AG10803 (cell line): ENCODE measurements at regions not wholly inside any gene's neighbourhood (a gene's known extent, or its start where the extent isn't known, plus 50 kb on each side); places are given as distances from the start of the nearest gene placed in this dataset.

Experiments used
- DNase-seq: peaks from one replicate; pipeline ENCODE4 v3.0.0; 2010; ENCODE audit warnings: low read depth
- H3K4me3 ChIP-seq: 2 replicates; pipeline ENCODE4 v1.5.1; 2011; ENCODE audit warnings: mild to moderate bottlenecking, low read length, control low read depth
- TF ChIP-seq, protein P1 (sequence below): conservative IDR thresholded peaks from 2 replicates; pipeline ENCODE4 v1.5.1; 2011; ENCODE audit warnings: mild to moderate bottlenecking, low read length, control low read depth, inconsistent platforms

GRCh38 chr17:77826132-77826873, 132.2 kb upstream of the TNRC6C start:
- TF ChIP-seq, protein P1, sequence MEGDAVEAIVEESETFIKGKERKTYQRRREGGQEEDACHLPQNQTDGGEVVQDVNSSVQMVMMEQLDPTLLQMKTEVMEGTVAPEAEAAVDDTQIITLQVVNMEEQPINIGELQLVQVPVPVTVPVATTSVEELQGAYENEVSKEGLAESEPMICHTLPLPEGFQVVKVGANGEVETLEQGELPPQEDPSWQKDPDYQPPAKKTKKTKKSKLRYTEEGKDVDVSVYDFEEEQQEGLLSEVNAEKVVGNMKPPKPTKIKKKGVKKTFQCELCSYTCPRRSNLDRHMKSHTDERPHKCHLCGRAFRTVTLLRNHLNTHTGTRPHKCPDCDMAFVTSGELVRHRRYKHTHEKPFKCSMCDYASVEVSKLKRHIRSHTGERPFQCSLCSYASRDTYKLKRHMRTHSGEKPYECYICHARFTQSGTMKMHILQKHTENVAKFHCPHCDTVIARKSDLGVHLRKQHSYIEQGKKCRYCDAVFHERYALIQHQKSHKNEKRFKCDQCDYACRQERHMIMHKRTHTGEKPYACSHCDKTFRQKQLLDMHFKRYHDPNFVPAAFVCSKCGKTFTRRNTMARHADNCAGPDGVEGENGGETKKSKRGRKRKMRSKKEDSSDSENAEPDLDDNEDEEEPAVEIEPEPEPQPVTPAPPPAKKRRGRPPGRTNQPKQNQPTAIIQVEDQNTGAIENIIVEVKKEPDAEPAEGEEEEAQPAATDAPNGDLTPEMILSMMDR, result no peak
- DNase-seq, result no peak
- no peak overlapping the region for H3K4me3 ChIP-seq

DNA sequence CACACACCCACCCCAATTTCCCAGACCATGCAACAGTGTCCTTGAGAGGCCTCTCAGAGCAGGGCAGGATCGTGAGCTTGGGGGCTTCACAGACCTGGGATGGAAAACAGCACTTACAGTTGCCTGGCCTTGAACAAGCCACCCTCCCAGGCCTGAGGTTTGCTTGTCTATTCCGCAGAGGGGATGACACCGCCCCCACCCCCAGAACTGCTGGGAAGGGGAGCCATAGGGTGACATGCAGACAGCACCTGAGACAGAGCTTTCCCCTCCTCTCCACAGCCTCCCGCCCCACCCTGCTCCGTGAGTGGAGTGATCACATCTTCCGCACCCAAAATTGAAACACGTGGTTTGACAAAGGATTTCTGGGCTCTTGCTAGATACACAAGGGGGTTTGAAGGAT, 131.5 kb upstream of the TNRC6C start:
- no peak for DNase-seq
- H3K4me3 ChIP-seq, result no peak overlapping the region
- TF ChIP-seq, protein P1, result no peak

DNA sequence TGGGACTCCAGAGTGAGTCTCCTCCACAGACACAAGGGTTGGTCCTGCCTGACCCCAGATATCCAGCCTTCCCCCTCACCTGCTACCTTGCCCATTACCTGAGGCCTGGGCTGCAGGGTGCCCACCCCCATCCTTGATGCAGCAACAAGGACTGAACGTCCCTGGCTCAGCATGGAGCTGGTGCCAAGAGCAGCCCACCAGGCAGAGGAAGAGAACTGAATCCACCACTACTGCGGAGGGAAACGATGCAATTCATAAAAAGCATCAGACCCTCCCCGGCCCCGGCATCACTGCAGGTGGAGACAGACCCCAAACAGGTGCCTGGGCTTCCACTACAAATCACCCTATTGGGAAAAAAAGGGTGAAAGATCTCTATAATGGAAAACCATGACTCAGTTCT, 131.0 kb upstream of the TNRC6C start:
- H3K4me3 ChIP-seq, result no peak overlapping the region
- TF ChIP-seq, protein P1, result no peak
- no peak for DNase-seq

- no peak overlapping the region for H3K4me3 ChIP-seq
- TF ChIP-seq, protein P1, result no peak
- no peak for DNase-seq
Observed at GRCh38 chr17:77828749-77829539, 129.6 kb upstream of the TNRC6C start.

DNA sequence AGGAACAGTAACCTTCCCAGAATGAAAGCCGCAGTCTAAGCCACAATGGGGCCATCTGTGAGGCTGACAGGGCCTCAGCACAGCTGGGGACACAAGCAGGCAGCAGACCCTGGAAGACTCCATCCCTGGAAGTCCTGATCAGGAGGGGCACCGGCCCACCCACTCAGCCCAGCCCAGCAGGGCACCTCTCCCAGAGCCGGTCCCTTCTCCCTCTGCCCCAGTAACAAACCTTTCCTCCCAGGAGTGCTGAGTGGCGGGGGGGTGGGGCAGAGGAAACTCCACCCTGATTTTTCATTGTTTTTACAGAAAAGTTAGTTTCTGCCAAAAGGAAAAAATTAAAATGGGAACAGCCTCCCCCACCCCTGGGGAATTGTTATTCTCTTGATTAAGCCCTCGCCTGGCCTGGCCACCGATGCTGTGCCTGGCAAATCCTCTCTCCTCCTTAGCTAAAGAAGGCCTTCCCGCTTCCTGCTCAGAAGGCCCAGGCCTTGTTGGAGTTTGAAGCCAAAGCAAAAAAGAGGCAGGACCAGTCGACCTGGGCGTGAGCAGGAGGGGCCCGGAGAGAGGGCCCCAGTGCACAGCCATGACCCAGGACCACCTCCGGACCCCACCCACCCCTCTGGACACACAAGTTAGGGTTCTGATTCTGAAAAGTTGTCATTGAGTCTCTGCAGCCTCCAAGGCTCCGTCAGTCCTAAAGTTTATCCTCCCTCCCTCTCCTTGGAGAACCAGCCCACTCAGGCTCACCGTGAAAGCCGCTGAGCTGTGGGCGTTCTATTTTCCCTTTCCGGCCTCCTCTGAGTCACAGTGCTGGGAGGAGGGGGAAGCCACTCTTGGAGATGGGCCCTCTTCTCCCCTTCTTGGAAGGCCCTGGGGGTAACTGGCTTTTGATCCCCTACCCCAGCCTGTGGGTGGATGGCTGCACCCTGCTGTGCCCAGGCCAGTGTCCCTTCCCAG, 128.4 kb upstream of the TNRC6C start:
- TF ChIP-seq, protein P1, result no peak
- peak; percentile 64 for DNase-seq

DNA sequence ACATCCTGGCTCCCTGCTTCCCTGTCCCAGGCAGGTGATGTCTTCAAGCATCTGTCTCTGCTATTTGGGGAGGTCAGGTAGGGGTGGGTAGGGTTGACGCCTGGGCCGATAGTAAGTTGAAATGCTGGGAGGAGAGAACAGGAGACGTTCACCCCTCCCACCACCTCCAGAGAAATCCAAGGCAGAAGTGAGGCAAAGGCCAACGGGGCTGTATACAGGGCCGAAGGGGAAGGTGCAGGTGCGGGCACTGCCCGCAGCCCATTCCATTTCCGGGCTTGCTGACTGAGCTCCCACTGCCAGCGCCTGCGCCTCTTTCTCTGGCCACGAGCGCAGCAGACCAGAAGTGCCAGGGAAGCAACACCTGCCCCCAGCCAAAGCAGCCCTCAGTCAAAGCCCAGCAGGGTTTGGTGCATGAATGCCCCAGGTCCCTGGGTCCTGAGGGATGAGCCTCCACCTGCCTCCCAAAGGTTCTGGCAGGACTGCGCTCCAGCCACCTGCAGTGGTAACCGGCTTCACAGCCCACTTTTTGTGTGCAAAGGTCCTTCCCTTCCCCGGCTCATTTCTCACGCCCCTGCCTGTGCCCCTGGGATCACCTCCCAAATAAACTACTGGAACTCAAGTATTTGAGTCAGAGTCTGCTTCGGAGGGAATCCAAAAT, 127.6 kb upstream of the TNRC6C start:
- TF ChIP-seq, protein P1, result no peak
- DNase-seq, result no peak
- H3K4me3 ChIP-seq, result no peak overlapping the region

More for the DNA sequence above, 128.4 kb upstream of the TNRC6C start:
- no peak overlapping the region for H3K4me3 ChIP-seq
